GM18909 (cell line): ENCODE measurements at regions not wholly inside any gene's neighbourhood (a gene's known extent, or its start where the extent isn't known, plus 50 kb on each side); places are given as distances from the start of the nearest gene placed in this dataset.
A peak's percentile ranks its signal among the peaks of the same experiment; 100 is the strongest.

Source experiments
- ATAC-seq: cut with Tn5 transposase; IDR thresholded peaks from one replicate; pipeline ENCODE4 v1.9.1; 2021; ENCODE audit warnings: mild to moderate bottlenecking; ENCODE audit not compliant: unreplicated experiment, poor library complexity

- ATAC-seq, result no peak
Measured at GRCh38 chr2:151038516-151038915, 223.1 kb downstream of the RBM43 start.

DNA sequence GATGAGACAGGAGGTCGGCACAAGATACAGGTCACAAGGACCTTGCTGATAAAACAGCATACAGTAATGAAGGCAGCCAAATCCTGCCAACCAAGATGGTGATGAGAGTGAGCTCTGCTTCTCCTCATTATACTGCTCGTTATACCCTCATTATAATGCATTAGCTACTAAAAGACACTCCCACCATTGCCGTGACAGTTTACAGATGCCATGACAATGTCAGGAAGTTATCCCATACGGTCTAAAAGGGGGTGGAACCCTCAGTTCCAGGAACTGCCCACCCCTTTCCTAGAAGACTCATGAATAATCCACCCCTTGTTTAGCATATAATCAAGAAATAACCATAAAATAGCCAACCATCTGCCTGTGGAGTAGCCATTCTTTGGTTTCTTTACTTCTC, 224.2 kb downstream of the RBM43 start:
- ATAC-seq, result no peak

DNA sequence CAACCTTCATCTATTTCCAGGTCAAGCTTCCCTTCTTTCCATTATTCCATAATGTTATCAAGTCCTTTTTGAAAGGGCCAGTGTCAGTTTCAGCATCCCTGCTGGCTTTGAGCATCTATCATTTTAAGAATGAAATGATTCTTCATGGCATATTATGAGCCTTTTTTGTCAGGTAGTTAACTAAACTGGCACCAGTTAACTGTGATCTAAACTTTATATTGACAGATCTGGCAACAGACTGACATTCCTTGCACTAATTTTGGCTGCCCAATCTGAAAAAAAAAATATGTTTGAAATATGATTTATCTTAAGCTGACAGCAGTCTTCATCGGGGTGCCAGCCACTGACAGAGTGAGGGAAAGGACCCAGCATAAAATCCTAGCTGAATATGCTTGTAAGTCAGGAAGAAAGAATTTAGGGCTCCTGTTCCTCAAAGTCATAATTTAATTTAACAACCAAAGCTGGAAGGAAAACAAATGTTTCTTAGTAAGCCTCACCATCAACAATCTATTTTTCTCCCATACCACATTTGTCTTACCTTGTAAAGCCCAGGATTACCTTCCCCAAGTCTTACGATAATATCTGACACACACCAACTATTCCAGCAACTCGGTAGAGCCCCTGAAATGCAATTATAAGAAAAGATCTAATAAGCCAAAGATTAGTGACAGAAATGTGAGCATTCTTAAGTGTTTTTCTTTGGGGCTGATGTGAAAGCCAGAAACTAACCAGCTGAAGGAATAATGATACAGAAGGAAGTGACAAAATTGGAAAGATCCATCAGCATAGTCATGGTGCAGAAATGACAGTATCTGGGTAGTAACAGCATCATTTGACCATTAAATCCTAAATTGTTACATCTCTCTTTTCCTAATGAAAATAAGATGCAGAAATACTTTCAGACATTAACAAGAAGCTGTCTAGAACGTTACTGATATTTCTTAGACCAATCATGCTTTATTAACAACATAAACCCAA, 228.1 kb downstream of the RBM43 start:
- no peak for ATAC-seq

GRCh38 chr2:151032741-151033191, 228.9 kb downstream of the RBM43 start:
- no peak for ATAC-seq

GRCh38 chr2:151030663-151031230, 230.9 kb downstream of the RBM43 start:
- no peak for ATAC-seq

DNA sequence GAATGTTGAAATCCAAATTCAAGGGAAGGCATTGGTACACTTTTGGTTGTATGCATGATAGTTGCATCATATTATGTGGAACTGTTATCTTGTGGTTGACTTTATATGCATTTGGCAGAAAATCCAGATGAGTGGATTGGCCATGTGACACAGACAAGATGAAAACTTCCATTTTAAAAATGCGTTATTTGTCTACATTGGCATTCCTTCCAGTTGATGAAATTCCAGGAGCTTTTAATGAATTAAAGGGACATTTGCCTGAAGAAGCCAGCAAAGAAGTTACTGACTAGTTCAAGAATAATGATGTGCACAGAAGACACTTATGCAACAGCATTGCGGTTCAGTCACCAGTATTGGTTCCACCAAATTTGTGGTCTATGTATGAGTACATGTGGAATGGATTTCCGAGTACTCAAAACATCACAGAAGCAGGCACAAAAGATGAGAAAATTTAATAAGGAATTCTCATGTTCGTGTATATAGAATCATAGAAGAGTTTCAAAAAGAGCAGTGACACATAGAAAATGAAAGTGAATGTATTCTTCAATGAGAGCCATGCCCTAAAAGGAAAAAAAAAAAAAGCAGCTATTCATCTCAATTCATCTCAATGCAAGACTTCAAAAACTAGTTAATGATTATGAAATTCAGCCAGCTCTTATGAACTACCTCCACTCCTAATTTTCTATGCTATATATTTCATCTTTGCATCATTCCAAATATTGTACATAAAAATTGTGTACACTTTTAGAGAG, 232.1 kb downstream of the RBM43 start:
- ATAC-seq, result peak; percentile 53

- ATAC-seq, result no peak
Measured at GRCh38 chr2:151028691-151029176, 232.9 kb downstream of the RBM43 start.

- ATAC-seq, result no peak
Measured at GRCh38 chr2:151027151-151027550, 234.5 kb downstream of the RBM43 start.

- ATAC-seq, result no peak
Measured at GRCh38 chr2:151025816-151026215, 235.8 kb downstream of the RBM43 start.

DNA sequence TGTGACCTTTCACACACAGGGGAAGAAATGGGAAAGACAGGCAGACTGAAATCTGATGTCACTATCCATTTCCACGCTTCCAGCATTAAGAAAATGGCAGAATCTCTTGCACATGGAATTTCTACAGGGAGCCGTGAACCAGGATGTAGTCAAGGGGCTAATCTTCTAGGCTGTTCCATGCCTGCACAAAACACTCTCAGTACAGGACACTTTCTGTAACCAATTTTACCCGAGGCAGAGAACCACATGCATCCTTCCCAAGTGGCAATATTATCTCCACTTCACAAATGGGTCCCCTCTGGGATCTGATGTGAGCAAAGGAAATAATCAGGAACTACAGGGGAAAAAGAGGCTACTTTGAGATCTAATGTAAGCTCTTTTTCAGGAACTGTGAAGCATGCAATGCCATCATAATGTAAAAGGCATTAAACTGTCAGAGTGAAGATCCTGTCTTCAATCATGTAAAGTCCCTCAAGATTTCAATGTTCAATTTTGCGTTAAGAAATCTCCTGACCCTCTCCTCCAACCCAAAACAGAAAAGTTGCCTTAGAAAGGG, 236.9 kb downstream of the RBM43 start:
- no peak for ATAC-seq

DNA sequence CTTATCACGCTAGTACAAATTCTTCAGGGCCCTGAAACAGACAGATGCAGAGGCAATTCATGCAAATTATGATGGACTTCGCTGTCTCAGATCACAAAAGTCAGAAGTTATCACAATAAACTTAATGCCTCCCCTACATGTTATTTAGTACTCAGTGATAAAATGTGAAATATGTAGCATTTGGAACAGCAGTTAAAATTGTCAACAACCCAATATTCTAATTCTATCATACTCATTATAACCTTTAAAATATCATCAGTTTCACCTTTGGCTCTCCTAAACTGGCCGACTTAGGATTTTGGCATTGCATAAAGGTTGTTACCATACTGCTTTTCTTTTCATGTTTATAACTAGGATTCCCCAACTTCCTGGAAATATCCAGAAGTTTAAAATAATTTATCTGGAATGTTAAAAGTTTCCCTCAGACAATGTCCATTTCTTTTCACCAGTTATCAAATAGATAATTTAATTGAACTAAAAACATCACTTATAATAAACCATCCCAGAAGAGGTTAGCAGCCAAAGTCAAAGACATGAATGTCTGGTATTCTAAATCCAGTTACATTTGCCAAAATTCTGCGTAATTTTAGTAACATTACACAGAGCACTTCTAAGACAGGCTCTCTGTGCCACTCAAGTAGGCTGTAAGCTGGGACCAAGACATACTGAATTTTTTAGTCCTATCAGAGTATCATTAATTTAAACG, 239.8 kb downstream of the RBM43 start:
- no peak for ATAC-seq

GRCh38 chr2:151020411-151020810, 241.3 kb downstream of the RBM43 start:
- ATAC-seq, result peak; percentile 83

DNA sequence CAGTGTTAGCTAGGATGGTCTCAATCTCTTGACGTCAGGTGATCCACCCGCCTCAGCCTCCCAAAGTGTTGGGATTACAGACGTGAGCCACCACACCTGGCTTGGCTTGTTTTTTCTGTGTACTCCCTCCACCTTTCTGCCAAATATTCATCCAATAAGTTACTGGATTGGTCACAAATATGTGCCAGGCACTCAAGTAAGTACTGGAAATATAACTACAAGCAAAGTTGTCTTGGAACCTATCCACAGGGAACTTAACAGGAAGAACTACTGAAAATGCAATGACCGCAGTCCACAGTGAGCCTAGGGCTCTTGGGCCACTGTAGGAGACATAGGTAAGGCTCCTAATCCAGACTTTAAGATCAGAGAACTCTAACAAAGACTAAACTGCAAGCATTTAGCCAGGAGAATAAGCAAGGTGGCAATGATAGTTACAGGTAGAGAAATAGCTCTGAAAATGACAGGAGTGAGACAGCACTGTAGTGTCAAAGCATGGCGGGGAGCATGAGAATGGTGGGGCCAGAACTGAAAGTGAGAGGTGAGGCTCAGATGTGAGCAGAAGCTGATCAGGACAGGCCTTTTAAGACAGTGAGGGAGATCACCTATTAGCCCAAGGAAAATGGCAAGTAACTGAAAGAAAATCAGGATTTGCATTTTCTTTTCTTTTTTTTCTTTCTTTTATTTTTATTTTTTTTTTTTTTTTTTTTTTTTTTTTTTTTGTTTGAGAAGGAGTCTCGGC, 252.1 kb downstream of the RBM43 start:
- ATAC-seq, result no peak

DNA sequence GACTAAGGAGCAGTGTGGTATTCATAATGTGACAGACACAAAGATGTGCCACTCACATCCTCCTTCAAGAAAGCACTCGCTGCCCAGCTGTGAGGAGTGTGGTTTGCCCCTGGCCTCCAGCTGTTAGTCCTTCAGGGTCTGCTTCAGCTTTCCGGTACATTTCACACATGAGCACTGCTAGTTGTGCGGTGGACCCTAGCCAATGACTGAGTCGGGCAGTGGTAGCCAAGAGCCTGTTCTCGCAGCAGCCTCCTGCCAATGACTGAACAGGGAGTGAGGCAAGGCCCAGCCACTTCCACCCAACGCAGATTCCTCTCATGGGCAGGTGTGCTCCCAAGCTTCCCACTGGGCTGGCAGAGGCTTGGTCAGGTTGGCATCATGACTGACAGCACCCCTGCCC, 254.3 kb downstream of the RBM43 start:
- ATAC-seq, result no peak

DNA sequence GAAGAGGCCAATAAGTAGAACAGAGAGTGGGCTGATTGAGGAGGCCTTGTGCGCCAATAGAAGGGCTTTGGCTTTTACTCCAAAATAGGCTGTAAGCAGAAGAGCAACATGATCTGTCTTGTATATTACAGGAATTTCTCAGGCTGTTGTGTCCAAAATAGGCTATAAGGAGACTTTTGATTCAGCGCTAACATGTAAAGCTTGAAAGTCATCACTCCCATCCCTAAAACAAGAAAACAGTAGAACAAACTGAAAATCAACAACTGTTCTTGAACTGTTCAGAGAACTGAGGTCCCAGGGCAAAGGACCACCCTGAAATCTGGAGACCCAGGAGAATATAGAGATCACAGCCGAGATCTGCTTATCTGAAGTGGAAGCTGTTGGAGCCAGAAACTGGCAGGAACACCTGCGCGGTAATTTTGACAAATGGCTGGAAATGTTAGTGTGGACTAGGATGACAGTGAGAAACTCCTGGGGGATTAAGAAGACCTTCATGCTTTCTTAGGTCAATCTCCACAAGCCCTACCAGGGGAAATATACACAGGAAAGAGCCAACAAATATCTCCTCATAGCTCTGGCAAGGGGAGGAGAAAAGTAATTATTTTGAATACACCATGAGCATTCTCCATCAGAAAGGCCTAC, 258.6 kb downstream of the RBM43 start:
- ATAC-seq, result no peak

GRCh38 chr2:150997702-150998440, 263.8 kb downstream of the RBM43 start:
- ATAC-seq, result no peak

- no peak for ATAC-seq
Measured at GRCh38 chr2:150997066-150997465, 264.6 kb downstream of the RBM43 start.

DNA sequence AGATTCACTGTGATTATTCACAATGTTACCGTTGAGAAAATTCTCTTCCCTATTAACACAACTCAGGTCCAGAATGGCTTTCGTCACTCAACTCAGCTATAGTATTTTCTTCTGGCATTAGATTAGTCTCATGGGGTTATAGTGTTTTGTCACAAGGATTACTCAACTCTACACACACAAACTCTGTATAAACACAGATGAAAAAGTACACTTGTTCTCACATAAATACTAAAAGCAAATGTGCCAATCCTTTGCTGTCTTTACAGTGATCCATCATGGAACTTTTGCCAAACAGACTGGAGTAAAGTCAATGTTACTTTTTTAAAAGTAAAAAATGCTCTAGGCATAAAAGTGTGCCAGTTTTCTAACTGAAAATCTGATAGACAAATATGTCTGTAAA, 267.6 kb downstream of the RBM43 start:
- ATAC-seq, result no peak
